T-helper 2 cell treated with Interferon-gamma antibody and Interleukin-4, amounts not matched to agents 5 μg/mL and 100 μg/mL, for 36 hours (primary cell): ENCODE measurements at regions not wholly inside any gene's neighbourhood (a gene's known extent, or its start where the extent isn't known, plus 50 kb on each side); places are given as distances from the start of the nearest gene placed in this dataset.
"Not testable (repeated sequence)": the region's sequence is repeated elsewhere in the genome, so short reads cannot be mapped to it uniquely, and the experiment has no call there.

ENCODE experiments used
- DNase-seq: peaks from one replicate; pipeline ENCODE4 v3.0.0; 2021; ENCODE audit warnings: low spot score
- H3K27ac Mint-ChIP-seq: one replicate; pipeline ENCODE4 v1.8.0; 2021; ENCODE audit warnings: mild to moderate bottlenecking, mixed read lengths
- H3K27me3 Mint-ChIP-seq: one replicate; pipeline ENCODE4 v1.8.0; 2021; ENCODE audit warnings: low read depth, mixed read lengths
- H3K36me3 Mint-ChIP-seq: one replicate; pipeline ENCODE4 v1.8.0; 2021; ENCODE audit warnings: low read depth, mixed read lengths
- H3K4me1 Mint-ChIP-seq: one replicate; pipeline ENCODE4 v1.8.0; 2021; ENCODE audit warnings: low read depth, mixed read lengths
- H3K4me3 Mint-ChIP-seq: one replicate; pipeline ENCODE4 v1.8.0; 2022; ENCODE audit warnings: mild to moderate bottlenecking, moderate library complexity, mixed read lengths
- H3K9me3 Mint-ChIP-seq: one replicate; pipeline ENCODE4 v1.8.0; 2021; ENCODE audit warnings: mixed read lengths

DNA sequence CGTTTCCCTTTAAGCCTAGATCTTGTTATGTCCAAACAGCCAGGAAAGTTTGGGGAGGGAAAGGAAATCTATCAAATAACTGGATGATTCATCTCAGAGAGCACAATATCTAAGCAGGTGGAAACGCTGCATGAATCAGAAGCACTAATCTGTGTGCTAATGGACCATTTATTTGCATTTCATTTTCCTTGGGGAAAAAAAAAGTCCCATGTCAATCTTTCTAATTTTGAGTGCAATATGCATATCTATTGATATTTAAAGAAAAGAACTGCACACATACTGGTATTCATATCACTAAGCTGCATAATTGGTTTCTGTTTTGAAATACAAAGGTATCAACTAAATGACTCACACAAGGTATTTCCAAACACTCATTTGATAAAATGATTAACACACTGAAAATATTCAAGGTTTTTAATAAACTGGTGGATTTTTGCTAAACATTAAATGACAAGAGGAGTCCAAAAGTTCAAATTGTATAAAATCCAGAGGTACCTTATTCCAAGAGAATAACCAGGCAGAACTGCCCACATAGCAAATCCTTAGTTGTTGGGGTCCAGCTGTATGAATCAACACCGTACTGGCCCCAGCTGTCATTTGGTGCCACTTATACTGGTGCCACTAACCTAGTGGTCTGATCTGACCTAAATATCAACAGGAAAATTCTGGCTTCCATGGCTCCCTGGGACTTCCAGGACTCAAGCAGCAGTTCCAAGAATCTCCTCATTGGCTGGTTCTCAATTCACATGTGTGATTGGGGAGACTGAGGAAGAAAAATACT is 122.2 kb upstream of the SP4 start:
- H3K4me1 Mint-ChIP-seq, result peaks cover 3% of the 10 kb centered on the region
- no peak for DNase-seq
- peaks cover 20% of the 10 kb centered on the region for H3K9me3 Mint-ChIP-seq
- peaks cover 10% of the 10 kb centered on the region for H3K36me3 Mint-ChIP-seq
- no peak overlapping the region for H3K4me3 Mint-ChIP-seq
- H3K27me3 Mint-ChIP-seq, result no peaks in the 10 kb centered on the region
- no peak overlapping the region for H3K27ac Mint-ChIP-seq

DNA sequence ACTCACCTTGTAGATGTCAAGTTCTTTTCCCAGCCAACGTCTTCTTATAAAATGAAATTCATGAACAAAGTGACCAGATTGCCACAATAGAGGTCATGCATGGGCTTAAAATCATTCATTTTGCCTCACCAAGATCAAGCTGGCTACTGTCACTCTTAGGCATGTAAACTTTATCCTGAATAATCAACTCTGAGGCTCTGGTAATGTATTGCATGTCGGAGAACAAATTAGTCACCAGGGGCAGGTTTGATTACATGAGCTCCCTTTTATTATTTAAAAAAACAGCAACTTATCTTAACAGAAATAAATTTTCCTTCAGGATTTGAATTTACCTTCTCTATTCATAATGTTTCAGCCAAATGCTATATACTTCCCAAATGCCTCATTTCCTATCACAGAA is 112.9 kb upstream of the SP4 start:
- DNase-seq, result no peak
- peaks cover 6% of the 10 kb centered on the region for H3K27me3 Mint-ChIP-seq
- no peak overlapping the region for H3K4me3 Mint-ChIP-seq
- H3K4me1 Mint-ChIP-seq, result peaks cover 7% of the 10 kb centered on the region
- H3K27ac Mint-ChIP-seq, result no peak overlapping the region
- peaks cover 9% of the 10 kb centered on the region for H3K36me3 Mint-ChIP-seq
- H3K9me3 Mint-ChIP-seq, result peaks cover 21% of the 10 kb centered on the region

DNA sequence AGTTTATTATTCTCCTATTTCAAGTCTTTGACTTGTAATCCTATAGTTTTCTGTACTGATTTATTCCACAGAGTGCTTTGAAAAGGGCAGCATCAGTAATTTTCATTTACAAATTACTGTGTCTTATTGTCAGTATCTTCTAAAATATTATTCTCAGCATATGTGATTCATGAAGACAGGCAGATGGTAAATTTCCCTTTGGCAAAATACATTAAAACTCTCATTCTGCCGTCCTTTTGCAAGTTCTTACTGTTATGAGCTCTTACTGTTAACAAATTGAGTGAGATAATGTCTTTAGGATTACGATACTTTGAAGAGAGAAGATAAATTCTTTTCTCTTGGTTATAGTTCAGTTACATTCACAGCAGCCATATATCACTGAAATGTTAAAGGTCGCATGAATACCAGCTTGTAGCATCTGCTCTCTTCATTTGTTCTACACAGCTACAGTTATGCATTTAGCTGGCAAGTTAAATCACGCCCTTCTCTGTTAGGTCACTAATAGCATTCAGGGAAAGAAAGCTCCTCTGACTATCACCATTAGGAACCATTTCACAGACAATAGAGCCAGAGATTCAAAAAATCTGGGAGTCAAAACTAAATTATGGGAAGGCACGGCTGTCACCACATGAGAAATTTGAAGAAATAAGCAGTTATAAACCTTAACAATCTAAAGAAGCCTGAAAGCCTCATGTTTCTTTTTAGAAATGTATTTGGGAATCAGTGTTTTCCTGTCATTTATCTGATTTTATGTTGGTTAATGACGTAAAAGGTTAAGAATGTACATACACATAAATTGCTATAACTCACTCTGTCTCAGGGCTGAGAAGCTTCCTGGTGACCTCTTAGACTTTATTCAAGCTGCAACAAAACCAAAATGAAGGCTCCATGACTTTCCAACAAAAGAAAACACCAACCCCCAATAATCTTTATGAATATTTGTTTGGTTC is 109.6 kb upstream of the SP4 start:
- peaks cover 9% of the 10 kb centered on the region for H3K4me1 Mint-ChIP-seq
- no peak for DNase-seq
- H3K27ac Mint-ChIP-seq, result no peak overlapping the region
- peaks cover 5% of the 10 kb centered on the region for H3K9me3 Mint-ChIP-seq
- H3K4me3 Mint-ChIP-seq, result no peak overlapping the region
- peaks cover 2% of the 10 kb centered on the region for H3K36me3 Mint-ChIP-seq
- peaks cover 6% of the 10 kb centered on the region for H3K27me3 Mint-ChIP-seq

DNA sequence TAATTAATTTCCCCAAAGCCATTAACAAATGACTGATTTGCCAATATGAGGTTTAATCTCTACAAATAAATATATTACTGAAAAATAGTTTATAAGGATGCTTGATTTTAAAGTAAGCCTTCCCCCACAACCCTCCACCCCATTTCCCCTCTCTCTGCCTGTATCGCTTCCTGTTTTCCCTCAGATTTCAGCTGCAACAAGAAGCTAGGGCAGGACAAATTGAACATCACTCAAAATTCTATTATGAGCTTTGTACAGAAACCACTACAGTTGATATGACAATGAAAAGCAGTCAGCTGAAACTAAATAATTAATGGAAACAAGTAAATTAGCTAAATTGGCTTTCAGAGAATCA is 109.0 kb upstream of the SP4 start:
- Mint-ChIP-seq H3K4me3 (no peak overlapping the region), H3K4me1 (peaks cover 9% of the 10 kb centered on the region), H3K9me3 (peaks cover 7% of the 10 kb centered on the region), H3K36me3 (peaks cover 2% of the 10 kb centered on the region), H3K27ac (no peak overlapping the region), H3K27me3 (peaks cover 6% of the 10 kb centered on the region)
- no peak for DNase-seq

DNA sequence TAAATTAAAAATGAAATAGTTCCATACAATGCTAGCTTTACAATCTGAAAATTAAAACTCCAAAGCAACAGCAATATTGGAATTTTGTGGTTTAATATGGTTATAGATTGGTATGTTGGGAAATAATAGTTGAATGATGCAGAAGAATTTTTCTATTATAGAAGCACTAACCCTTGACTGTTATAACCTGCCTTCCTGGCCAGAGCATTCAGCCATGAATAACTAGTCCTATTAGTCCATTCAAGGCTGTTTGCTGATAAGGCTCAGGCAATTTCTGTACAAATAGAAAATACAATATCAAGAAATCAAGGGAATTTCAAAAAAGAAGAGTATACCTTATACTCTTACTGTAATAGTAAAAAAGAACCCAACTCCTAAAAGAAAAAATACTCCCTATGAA is 101.6 kb upstream of the SP4 start:
- Mint-ChIP-seq H3K4me3 (no peak overlapping the region), H3K4me1 (peaks cover 4% of the 10 kb centered on the region), H3K9me3 (peaks cover 23% of the 10 kb centered on the region), H3K27me3 (no peaks in the 10 kb centered on the region), H3K27ac (no peak overlapping the region), H3K36me3 (peaks cover 11% of the 10 kb centered on the region)
- no peak for DNase-seq

DNA sequence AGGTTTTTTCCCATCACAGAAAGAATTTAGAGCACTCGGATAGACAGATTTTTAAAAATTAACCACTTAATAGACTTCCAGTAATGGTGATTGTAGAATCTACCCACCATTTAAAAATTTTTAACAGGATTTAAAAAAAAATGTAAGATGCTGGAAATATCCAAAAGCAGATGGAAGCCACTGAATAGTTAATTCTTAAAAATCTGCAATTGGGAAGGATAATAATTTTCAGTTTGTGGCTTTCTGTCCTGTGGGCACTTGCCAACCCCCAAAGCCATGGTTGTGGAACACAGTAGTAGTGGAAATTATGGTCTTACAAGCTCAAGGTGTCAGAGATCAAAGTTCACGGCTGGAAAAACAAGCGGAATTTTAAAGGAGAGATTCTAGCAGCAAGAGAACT is 101.0 kb upstream of the SP4 start:
- H3K36me3 Mint-ChIP-seq, result peaks cover 11% of the 10 kb centered on the region
- DNase-seq, result no peak
- H3K4me3 Mint-ChIP-seq, result no peak overlapping the region
- no peaks in the 10 kb centered on the region for H3K27me3 Mint-ChIP-seq
- H3K4me1 Mint-ChIP-seq, result peaks cover 4% of the 10 kb centered on the region
- peaks cover 23% of the 10 kb centered on the region for H3K9me3 Mint-ChIP-seq
- no peak overlapping the region for H3K27ac Mint-ChIP-seq

DNA sequence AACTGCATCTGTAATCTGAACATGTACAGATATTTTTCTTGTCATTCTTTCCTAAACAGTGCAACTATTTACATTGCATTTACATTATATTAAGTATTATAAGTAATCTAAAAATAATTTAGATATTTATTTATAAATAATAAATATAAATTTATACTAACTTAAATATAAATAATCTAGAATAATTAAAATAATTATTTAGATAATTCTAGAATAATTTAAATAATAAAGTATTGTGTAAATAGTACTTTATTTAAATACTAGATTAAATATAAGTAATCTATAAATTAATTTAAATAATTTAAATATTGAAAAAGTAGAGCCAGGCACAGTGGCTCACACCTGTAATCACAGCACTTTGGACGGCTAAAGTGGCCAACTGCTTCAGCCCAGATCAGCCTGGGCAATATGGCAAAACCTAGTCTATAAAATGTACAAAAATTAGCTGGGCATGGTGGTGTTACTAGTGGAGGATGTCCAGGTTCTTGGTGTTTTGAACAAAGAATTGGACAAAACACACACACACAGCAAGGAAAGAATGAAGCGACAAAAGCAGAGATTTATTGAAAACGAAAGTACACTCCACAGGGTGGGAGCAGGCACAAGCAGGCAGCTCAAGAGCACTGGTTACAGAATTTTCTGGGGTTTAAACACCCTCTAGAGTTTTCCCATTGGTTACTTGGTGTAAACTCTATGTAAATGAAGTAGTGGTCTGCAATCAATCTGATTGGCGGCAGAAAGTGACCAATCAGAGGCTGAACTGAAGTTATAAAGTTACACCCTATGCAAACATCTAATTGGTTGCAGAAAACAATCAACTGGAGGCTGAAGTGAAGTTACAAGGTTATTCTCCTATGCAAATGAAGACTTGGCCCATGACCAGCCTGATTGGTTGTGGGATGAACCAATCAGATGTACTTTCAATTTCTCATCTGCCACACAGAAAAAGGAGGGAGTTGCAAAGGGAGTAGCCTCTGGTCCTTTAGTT is 100.2 kb upstream of the SP4 start:
- no peak overlapping the region for H3K4me3 Mint-ChIP-seq

DNA sequence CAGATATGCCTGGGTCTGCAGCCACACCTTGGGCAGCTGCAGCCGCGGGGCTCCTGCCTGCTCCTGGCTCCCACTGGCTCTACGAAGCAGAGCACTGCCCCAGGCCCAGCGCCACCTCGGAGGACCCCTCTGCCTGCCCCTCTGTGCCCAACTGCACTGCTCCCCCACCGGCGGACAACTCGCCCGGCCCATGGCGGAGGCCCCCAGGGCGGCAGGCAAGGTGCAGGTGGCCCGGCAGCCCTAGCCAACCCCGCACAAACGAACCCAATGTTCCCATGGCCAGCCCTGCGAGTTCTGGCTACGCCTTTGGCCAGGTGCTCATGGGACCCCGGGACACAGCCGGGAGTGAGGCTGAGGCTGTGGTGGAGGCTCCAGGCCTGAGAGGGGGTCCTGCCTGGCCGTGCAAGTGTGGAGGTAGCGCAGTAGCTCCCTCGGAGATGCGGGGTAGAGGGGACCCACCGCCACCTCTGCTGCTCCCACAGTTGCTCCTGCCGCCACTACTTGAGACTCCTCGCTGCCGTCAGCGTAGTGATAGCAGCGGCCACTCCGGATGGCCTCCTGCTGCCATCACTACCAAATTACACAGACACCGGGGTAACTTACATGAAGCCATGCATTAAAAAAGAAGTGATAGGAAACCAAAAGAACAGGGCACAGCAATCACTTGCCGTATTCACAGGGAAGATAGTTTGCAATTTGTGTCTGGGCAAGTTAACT is 97.3 kb upstream of the SP4 start:
- no peak overlapping the region for H3K4me3 Mint-ChIP-seq
- H3K9me3 Mint-ChIP-seq, result peaks cover 23% of the 10 kb centered on the region
- H3K4me1 Mint-ChIP-seq, result peaks cover 10% of the 10 kb centered on the region
- H3K27me3 Mint-ChIP-seq, result no peaks in the 10 kb centered on the region
- H3K27ac Mint-ChIP-seq, result no peak overlapping the region
- peaks cover 16% of the 10 kb centered on the region for H3K36me3 Mint-ChIP-seq
- no peak for DNase-seq

More for the DNA sequence above, 100.2 kb upstream of the SP4 start:
- Mint-ChIP-seq H3K27me3 (no peaks in the 10 kb centered on the region), H3K4me1 (peaks cover 4% of the 10 kb centered on the region), H3K36me3 (peaks cover 12% of the 10 kb centered on the region), H3K9me3 (peaks cover 24% of the 10 kb centered on the region), H3K27ac (no peak overlapping the region)
- no peak for DNase-seq

DNA sequence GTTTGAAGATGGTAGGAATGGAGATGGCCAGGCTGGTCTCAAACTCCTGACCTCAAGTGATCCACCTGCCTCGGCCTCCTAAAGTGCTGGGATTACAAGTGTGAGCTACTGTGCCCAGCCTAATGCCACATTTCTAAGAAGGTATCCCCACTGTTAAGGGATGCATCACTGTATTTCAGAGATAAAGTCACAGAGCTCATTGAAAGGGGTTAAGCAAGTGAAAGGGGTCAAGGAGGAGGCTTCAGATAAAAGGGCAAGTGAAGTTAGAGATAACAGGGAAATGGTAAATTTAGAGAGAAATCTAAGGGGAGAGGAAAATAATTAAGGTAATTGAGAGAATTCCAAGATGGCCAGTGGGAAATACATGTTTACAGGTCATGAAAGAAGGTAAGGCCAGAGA is 93.0 kb upstream of the SP4 start:
- H3K27ac Mint-ChIP-seq, result peak overlapping the region; percentile 2
- peaks cover 39% of the 10 kb centered on the region for H3K4me1 Mint-ChIP-seq
- H3K4me3 Mint-ChIP-seq, result no peak overlapping the region

DNA sequence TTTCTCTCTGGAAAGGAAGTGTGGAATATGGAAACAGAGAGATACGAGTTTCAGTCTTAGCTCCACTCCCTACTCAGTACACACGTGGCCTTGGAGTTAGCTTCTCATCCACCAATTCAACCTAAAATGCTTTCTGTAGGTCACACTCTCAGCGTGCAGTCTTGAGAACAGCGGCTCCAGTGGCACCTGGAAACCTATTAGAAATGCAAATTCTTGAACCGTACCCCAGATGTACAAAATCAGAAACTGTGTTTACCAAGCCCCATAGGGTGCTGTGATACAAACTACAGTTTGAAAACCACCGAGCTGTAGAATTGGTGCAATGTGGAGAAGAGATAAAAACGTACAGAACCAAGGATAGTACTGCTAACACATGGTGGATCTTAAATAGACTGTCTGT is 91.1 kb upstream of the SP4 start:
- no peak for DNase-seq
- Mint-ChIP-seq H3K9me3 (peaks cover 42% of the 10 kb centered on the region), H3K36me3 (peaks cover 47% of the 10 kb centered on the region), H3K27me3 (no peaks in the 10 kb centered on the region), H3K27ac (peak overlapping the region; percentile 2), H3K4me3 (no peak overlapping the region), H3K4me1 (peaks cover 53% of the 10 kb centered on the region)

More for the DNA sequence above, 93.0 kb upstream of the SP4 start:
- Mint-ChIP-seq H3K36me3 (peaks cover 31% of the 10 kb centered on the region), H3K9me3 (peaks cover 25% of the 10 kb centered on the region), H3K27me3 (no peaks in the 10 kb centered on the region)
- no peak for DNase-seq

DNA sequence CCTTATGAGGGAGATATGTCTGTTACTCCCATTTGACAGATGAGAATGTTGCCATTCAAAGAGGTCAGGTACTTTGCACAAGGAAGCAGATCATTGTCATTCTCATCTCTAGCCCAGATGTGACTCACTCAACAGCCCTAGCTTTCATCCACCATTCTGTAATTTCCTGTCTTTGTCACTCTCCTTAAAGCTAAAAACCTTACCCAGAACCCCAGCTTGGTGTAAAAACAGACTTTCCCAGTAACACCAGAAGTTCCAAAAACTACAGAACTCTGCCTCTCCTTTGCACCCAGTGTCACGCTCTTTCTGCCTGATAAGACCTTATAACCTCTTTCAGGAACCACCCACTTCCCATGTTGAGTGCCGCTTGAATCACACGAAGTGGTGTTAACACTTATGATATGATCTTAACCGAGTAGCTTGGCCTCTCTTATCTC is 89.1 kb upstream of the SP4 start:
- no peaks in the 10 kb centered on the region for H3K27me3 Mint-ChIP-seq
- peaks cover 67% of the 10 kb centered on the region for H3K4me1 Mint-ChIP-seq
- peak overlapping the region; percentile 95 for H3K27ac Mint-ChIP-seq
- H3K4me3 Mint-ChIP-seq, result peak overlapping the region; percentile 52
- H3K36me3 Mint-ChIP-seq, result peaks cover 60% of the 10 kb centered on the region
- H3K9me3 Mint-ChIP-seq, result peaks cover 48% of the 10 kb centered on the region
- DNase-seq, result peak; percentile 84

DNA sequence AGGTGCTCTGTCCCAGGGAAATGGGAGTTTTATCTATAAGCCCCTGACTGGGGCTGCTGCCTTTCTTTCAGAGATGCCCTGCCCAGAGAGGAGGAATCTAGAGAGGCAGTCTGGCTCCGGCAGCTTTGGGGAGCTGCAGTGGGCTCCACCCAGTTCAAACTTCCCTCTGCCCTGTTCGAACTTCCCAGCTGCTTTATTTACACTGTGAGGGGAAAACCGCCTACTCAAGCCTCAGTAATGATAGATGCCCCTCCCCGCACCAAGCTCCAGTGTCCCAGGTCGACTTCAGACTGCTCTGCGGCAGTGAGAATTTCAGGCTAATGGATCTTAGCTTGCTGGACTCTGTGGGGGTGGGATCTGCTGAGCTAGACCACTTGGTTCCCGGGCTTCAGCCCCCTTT is 83.0 kb upstream of the SP4 start:
- H3K9me3 Mint-ChIP-seq, result peaks cover 34% of the 10 kb centered on the region
- DNase-seq, H3K27me3 Mint-ChIP-seq, H3K27ac Mint-ChIP-seq, H3K4me3 Mint-ChIP-seq: not testable (repeated sequence)
- H3K4me1 Mint-ChIP-seq, result peaks cover 35% of the 10 kb centered on the region
- peaks cover 44% of the 10 kb centered on the region for H3K36me3 Mint-ChIP-seq

DNA sequence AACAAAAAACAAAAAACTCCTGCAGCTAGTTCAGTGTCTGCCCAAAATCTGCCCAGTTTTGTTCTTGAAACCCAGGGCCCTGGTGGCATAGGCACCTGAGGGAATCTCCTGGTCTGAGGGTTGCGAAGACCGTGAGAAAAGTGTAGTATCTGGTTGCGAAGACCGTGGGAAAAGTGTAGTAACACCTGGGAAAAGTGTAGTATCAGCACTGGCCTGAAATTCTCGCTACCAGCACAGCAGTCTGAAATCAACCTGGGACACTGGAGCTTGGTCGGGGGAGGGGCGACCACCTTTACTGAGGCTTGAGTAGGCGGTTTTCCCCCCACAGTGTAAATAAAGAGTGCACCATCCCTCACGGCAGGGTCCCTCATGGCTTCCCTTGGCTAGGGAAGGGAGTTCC is 82.5 kb upstream of the SP4 start:
- Mint-ChIP-seq H3K4me3 (no peak overlapping the region), H3K27ac (no peak overlapping the region), H3K27me3 (no peaks in the 10 kb centered on the region), H3K4me1 (peaks cover 34% of the 10 kb centered on the region), H3K36me3 (peaks cover 39% of the 10 kb centered on the region), H3K9me3 (peaks cover 30% of the 10 kb centered on the region)
- no peak for DNase-seq
